Suppressor macrophage (primary cell): ENCODE measurements at regions not wholly inside any gene's neighbourhood (a gene's known extent, or its start where the extent isn't known, plus 50 kb on each side); places are given as distances from the start of the nearest gene placed in this dataset.
"Not testable (repeated sequence)": the region's sequence is repeated elsewhere in the genome, so short reads cannot be mapped to it uniquely, and the experiment has no call there.

ENCODE experiments used
- DNase-seq, 4 experiments: peaks; one replicate each; pipeline ENCODE4 v3.0.0-alpha.2; 2020 to 2022

DNA sequence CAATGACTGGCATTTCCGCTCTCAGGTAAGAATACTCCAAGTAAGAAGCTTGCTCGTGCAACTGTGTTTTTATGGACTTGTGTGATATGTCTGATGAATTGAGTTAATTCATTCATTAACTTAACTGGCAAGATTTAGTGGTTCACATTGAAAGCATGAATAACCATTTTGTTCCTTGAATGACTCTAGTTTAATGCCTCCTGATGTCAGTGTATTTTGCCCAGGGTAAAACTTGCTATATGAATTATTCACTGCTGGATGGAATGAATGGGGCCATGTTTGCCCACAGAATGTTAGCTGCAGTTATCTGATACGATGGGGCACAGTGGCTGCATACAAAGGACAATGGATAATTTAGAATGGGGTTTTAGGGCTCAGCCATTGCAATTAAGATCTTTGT, 124.1 kb downstream of the ZNF365 start:
- no peak for DNase-seq

- not testable (repeated sequence) for DNase-seq
Observed at GRCh38 chr10:62500116-62500515, 125.9 kb downstream of the ZNF365 start.

GRCh38 chr10:62501547-62501946, 127.4 kb downstream of the ZNF365 start:
- peak; percentile 47 to 90 (median 67) for DNase-seq

GRCh38 chr10:62502995-62503613, 128.9 kb downstream of the ZNF365 start:
- peak; percentile 74 to 94 (median 84) for DNase-seq

DNA sequence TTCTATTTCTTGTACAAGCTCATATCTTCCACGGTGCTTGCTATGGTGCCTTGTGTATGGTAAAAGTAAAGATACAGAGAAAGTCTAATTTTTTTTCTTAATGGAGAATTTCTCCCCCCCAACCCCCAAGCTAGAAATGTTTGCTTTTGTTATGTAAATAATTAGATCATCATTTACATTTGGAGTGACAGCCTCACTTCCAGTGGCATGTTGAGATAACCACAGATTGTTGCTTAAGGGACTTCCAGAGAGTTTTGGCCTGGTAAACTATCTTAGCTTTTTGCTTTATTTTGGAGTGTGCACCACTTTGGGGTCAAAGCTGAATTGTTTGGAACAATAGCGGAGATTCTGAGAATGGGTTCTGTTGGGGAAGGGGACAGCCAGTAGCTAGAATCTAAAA, 129.7 kb downstream of the ZNF365 start:
- DNase-seq = peak in 1 of 4 experiments; percentile 43

DNA sequence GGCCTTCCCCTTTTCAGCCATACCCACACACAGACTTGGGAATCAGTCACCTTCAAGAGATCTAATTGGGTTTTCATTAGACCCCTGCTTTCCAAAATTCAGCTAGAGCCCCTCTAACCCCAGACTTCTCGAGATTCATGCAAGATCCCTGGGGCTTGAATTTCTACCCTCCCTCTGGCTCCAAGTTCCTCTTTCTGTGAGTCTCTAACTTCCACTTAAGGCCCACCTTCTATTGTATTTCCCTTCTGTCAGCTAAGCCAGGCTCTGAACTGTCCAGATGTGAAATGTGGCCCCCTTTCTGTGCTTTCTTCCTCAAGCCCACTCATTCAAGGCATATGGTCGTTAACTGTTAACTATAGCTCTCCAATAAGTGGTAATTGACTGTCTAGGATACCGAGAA, 132.2 kb downstream of the ZNF365 start:
- DNase-seq = peak; percentile 31 to 77 (median 66)

DNA sequence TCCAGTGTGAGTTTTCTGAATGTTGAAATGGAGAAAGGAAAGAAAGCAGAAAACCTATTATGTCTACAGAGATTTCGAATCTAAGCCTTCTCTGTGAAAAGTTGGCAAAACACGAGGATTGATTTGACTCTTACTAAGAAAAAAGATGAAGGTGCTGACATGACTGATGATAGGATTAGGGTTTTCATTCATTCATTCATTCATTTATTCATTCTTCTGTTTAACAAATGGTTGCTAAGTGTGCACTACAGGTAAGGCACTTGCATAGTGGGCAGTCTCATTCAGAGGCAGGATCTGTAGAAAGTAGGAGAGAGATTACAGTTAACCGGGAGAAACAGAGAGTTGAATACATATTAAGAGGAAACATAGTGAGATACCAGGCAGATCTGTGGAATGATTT, 137.1 kb downstream of the ZNF365 start:
- no peak for DNase-seq

GRCh38 chr10:62511656-62512055, 137.5 kb downstream of the ZNF365 start:
- DNase-seq = no peak

DNA sequence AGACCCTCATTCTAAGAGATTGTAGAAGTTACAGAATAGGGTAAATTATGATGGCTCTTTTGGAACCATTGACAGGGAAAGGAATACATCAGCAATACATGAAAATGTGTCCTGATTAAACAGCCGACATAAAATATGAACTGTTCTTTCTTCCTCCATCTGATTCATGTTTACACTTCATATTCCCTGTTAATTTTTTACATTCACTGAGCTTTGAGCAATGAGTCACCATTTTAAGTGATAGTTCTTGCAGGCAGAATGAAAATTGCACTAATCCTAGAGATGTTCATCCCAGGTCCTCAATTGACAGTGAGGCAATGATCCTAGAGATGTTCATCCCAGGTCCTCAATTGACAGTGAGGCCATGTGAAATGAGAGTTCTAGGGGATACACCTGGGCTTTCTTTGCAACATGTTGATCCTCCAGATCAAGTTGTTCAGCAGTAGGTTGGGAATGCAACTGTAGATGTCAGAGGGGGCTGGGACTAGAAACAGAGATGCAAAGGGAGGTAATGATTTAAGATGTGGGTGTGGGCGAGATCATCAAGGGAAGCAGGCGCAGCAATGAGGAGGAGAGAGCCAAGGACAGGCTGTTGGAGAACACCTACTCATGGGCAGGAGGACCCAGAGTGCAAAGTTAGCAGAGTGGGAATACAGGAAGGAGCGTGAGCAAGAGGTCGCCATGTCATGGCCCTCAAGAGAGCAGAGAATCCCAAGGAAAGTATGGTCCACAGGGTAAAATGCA, 138.7 kb downstream of the ZNF365 start:
- peak in 2 of 4 experiments; percentile 31 to 37 for DNase-seq

- DNase-seq = no peak
Observed at GRCh38 chr10:62514079-62514693, 140.0 kb downstream of the ZNF365 start.

GRCh38 chr10:62517252-62517651, 143.1 kb downstream of the ZNF365 start:
- peak in 1 of 4 experiments; percentile 25 for DNase-seq

DNA sequence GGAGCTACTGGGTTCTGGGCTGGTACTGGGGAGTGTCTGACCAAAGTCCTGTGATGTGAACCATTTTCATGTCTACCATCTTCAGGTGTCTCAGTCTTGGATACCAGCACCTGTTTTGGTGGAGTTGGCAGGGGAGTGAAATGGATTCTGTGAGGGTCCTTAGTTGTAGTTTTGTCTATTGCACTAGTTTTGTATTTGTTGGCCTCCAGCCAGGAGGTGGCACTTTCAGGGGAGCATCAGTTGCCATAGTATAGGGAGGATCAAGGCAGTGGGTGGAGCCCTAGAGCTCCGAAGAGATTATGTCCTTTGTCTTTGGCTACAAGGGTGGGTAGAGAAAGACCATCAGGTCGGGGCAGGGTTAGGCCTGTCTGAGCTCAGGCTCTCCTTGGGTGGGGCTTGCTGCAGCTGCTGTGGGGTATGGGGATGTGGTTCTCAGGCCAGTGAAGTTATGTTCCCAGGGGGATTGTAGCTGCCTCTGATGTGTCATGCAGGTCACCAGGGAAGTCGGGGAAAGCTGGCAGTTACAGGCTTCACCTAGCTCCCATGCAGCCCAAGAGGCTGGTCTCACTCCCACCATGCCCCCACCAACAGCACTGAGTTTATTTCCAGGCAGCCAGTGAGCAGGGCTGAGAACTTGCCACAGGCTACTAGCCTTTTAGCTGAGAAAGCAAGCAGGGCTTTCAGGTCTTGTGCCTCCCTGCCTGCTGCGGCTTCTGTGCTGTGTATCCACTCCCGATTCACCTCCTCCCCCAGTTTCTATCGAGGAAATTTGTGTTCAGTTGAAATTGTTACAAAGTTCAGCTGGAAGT, 153.1 kb downstream of the ZNF365 start:
- DNase-seq = no peak

DNA sequence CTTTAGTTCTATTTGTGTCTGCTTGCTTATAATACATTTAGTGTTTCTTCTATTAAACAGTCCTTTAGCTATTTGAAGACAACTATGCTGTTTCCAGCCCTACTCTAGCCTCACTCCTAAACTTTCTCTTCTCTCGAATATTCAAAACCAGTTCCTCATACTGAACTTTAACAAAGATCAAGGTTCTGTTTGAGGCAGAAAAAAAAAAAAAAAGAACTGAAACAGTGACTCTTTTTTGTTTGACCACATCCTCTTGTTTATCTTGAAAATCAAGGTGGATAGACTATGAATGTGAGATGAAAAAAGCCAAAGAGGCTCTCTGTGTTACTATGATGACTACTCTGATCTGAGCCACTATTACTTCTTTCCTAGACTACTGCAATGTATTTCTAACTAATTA, 154.3 kb downstream of the ZNF365 start:
- DNase-seq = peak in 2 of 4 experiments; percentile 54 to 64

DNA sequence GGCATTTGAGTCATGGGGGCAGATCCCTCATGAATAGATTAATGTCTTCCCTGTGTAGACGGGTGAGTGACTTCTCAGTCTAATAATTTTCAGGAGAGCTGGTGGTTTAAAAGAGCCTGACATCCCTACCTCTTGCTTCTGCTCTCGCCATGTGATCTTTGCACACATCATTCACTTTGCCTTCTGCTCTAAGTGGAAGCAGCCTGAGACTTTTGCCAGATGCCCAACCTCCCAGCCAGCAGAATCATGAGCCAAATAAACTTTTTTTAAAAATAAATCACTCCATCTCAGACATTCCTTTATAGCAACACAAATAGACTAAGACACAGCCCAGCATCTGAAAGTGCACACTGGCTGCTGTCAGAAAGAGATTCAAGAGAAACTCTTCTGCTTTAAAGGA, 155.2 kb downstream of the ZNF365 start:
- no peak for DNase-seq

DNA sequence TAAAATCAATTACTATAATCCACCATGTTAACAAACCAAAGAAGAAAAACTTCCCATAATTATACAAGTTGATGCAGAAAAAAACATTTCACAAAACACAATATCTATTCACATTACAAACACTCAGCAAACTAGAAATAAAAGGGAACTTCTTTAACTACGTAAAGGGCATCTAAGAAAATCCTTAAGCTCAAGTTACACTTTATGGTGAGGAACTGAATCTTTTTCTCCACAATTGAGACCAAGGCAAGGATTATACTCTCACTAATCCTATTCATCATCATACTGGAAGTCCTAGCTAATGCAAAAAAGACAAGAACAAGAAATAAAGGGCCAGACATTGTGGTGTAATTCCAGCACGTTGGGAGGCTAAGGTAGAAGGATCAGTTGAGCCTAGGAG, 159.9 kb downstream of the ZNF365 start:
- peak in 3 of 4 experiments; percentile 29 to 76 (median 76) for DNase-seq

- peak; percentile 14 to 79 (median 55) for DNase-seq
Observed at GRCh38 chr10:62538606-62539005, 164.4 kb downstream of the ZNF365 start.

DNA sequence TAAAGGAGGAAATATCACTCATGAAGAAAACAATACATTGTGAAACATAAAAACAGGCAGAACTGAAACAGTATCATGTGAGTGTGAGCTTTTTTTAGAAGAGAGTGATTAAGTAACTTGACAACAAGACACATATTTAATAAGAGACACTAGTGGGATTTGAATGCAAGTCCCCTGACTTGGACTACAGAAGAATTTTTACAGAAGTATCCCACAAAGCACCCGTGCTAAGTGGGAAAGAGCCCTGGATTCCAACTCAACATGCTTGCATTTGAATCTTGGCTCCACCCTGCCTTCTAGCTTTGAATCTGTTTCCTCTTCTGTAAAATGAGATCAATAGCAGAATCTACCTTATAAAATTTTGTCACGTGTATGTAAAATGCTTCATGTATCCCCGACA, 166.2 kb downstream of the ZNF365 start:
- peak; percentile 68 to 91 (median 81) for DNase-seq

DNA sequence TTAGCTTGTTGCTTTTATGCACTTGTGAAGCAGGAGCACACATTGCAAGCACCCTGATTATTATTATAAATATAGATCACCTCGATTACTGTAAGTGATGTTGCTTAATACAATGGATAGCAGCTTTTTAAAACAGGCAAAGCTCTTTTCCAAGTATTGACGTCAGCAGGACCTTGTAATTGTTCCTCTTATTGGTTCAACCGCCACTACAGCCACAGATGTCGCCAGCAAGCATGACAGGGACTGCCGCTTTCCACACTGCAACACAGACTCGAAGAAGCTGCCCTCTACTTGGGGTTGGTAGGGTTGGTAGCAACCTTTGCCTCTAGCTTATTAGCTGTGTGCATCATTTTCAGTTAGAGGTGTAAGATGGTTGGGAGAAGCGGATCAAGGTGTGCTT, 167.6 kb downstream of the ZNF365 start:
- DNase-seq = peak; percentile 87 to 95 (median 91)

DNA sequence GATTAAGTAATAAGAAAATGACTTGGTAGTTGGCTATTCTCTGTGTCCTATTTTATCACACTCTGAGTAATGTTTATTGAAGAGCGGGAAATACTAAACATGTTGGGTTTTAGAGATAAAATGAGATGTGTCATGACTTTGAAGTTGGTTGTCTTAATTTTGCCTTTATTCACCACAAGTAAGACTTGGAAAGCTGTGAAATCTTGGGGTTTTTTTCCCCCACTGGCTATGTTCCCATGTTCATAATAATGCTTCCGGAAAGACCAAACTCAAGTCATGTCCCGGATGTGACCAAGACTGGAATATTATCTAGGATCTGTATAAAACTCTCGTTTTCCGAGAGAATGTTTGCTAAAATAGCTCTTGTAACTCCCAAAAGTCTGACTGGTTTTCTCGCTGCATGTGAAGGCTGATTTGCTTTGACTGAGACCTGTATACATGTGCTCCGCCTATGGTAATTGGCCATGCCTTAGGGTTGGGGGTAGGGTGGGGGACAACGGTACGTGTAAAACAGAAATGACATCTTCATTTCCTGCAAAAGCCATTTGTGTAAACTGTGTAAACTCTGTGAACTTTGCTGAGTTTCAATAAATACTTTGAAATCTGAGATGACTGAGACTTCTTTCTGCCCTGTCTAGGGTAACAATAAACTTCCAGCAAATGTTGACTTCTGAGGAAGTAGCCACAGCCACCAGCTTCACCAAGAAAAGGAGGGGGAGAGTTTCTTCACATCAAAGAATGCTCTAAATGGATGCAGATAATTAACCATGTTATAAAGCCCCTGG, 169.6 kb downstream of the ZNF365 start:
- peak in 1 of 4 experiments; percentile 7 for DNase-seq

DNA sequence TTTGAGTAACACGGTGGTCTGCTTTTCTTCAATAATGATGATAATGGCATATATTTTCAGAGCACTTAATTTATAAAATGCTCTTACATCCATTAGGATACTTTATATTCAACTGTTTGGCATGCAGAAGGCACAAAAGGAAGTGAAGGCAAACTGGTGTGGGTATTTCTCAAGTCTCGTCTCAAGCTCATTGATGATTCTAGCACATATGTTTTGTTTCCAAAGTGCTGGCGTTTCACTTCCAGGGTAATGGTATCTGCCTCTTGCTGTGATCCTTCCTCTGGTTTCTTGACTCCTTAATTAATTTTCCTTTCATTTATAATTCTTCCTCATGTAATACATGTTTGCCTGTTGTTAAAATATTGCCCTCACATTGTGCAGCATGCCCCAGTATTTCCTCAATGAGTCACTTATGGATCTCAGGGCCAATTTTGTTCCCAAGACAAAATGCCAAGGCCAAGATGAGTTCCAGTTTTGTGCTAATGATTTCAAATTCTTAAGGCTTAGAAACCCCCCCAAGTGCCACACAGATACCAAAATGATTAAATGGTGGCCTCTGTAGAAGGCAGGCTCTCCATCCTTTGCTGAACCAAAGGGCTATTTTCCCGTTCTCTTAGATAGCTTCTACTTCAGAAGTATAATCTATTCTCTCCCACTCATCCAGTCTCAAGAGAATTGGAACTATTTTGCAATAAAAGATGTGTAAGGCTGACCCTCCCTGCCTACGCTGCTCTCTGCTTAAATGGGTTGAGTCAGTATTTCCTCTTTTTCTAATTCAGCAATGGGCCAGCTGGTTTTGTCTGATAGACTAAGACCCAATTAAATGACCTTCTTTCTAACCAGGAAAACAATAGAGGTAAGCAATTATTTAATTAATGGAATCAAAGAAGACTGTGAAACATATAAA, 171.2 kb downstream of the ZNF365 start:
- DNase-seq = peak; percentile 81 to 96 (median 90)

DNA sequence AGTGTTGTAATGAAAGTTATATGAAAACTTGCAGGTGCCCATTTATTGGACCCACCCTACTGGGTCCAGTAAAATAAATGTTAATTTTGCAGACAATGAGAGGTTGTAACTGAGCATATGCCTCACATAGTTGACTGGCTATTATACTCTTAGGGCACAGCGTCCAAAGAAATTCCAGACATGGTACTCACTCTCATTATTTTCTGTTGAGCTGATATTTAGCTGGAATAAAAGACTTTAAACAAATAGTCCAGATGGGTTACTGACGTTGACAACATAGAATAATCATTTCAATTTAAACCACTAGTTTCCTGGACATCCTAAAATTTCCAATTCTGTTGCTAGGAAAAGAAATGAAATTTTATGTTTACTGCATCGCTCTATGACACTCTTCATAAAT, 174.5 kb downstream of the ZNF365 start:
- DNase-seq = no peak
